ENCODE measurements at regions not wholly inside any gene's neighbourhood (a gene's known extent, or its start where the extent isn't known, plus 50 kb on each side); places are given as distances from the start of the nearest gene placed in this dataset.
"Not testable (repeated sequence)": the region's sequence is repeated elsewhere in the genome, so short reads cannot be mapped to it uniquely, and the experiment has no call there.

- no peak for DNase-seq (ENCODE audit: low spot score)
Measured at GRCh38 chr12:4156317-4156716, 117.2 kb upstream of the CCND2 start.

GRCh38 chr12:4154672-4155225 is 118.8 kb upstream of the CCND2 start:
- no peak for DNase-seq (ENCODE audit: low spot score)

- DNase-seq (ENCODE audit: low spot score): no peak
Measured at GRCh38 chr12:4153343-4153892, 120.1 kb upstream of the CCND2 start.

- no peak for DNase-seq (ENCODE audit: low spot score)
Measured at GRCh38 chr12:4152145-4152795, 121.3 kb upstream of the CCND2 start.

GRCh38 chr12:4151362-4152121 is 122.0 kb upstream of the CCND2 start:
- no peak for DNase-seq (ENCODE audit: low spot score)

- DNase-seq (ENCODE audit: low spot score): not testable (repeated sequence)
Measured at GRCh38 chr12:4150355-4150754, 123.2 kb upstream of the CCND2 start.

GRCh38 chr12:4148418-4149056 is 125.0 kb upstream of the CCND2 start:
- no peak for DNase-seq (ENCODE audit: low spot score)

GRCh38 chr12:4147031-4147481 is 126.5 kb upstream of the CCND2 start:
- DNase-seq (ENCODE audit: low spot score): no peak

GRCh38 chr12:4145990-4146859 is 127.3 kb upstream of the CCND2 start:
- no peak for DNase-seq (ENCODE audit: low spot score)

GRCh38 chr12:4144676-4145075 is 128.9 kb upstream of the CCND2 start:
- DNase-seq (ENCODE audit: low spot score): no peak

- no peak for DNase-seq (ENCODE audit: low spot score)
Measured at GRCh38 chr12:4143896-4144295, 129.7 kb upstream of the CCND2 start.

GRCh38 chr12:4141348-4142270 is 132.0 kb upstream of the CCND2 start:
- no peak for DNase-seq (ENCODE audit: low spot score)

- DNase-seq (ENCODE audit: low spot score): no peak
Measured at GRCh38 chr12:4140581-4141301, 132.8 kb upstream of the CCND2 start.

GRCh38 chr12:4139191-4139590 is 134.4 kb upstream of the CCND2 start:
- DNase-seq (ENCODE audit: low spot score): no peak

GRCh38 chr12:4138532-4138931 is 135.0 kb upstream of the CCND2 start:
- DNase-seq (ENCODE audit: low spot score): not testable (repeated sequence)

GRCh38 chr12:4138051-4138450 is 135.5 kb upstream of the CCND2 start:
- DNase-seq (ENCODE audit: low spot score): no peak

GRCh38 chr12:4137441-4137840 is 136.1 kb upstream of the CCND2 start:
- no peak for DNase-seq (ENCODE audit: low spot score)

GRCh38 chr12:4137015-4137414 is 136.5 kb upstream of the CCND2 start:
- DNase-seq (ENCODE audit: low spot score): no peak

GRCh38 chr12:4135919-4136605 is 137.5 kb upstream of the CCND2 start:
- DNase-seq (ENCODE audit: low spot score): no peak
